ENCODE measurements at regions not wholly inside any gene's neighbourhood (a gene's known extent, or its start where the extent isn't known, plus 50 kb on each side); places are given as distances from the start of the nearest gene placed in this dataset.

DNA sequence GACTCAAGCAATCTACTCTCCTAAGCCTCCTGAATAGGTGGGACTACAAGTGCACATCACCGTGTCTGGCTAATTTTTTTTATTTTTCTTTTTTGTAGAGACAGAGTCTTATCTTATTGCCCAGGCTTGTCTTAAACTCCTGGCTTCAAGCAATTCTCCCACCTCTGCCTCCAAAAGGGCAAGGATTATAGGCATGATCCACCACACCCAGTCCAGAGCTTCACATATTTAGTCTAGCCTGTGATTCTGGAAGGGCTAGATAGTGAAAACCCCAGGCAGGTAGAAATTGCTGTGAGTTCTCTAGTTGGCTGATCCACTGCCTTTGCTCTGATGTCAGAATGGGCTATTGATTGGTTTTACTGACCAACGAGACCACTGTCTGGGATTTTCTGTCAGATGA, 854.6 kb upstream of the MIR17HG start:
- TF ChIP-seq POLR2A (IDR thresholded peaks at IDR 0.05): no peak
- no peak for TF ChIP-seq CTCF (IDR thresholded peaks at IDR 0.05)
- no peak for TF ChIP-seq POLR2AphosphoS5 (IDR thresholded peaks at IDR 0.05)
- TF ChIP-seq EP300 (IDR thresholded peaks at IDR 0.05; ENCODE audit: low read depth): no peak
